AG04450 (cell line): ENCODE measurements at regions not wholly inside any gene's neighbourhood (a gene's known extent, or its start where the extent isn't known, plus 50 kb on each side); places are given as distances from the start of the nearest gene placed in this dataset. TPM values are rescaled to one million over a fixed set of nuclear protein-coding genes. Genes with fewer than 3 reads are reported as not detected.

Experiments
- CTCF ChIA-PET: fragments of 300-600, 350-600 bp; formaldehyde crosslinking; extraction: SDS; loops from one replicate; lab custom pipeline; 2022; ENCODE audit warnings: antibody characterized with exemption, inconsistent platforms; lab: Charles Lee
- POLR2A ChIA-PET: fragments of 350-600 bp; formaldehyde crosslinking; extraction: SDS; loops from one replicate; lab custom pipeline; 2021; ENCODE audit warnings: antibody characterized with exemption, inconsistent platforms; lab: Yijun Ruan, JAX
- DNase-seq: peaks from one replicate; pipeline ENCODE4 v3.0.0-alpha.2; 2011; ENCODE audit warnings: low read depth, low spot score
- H3K27ac ChIP-seq: one replicate; pipeline ENCODE4 v1.5.1; 2012; ENCODE audit warnings: low read depth, low read length, control low read depth
- H3K27me3 ChIP-seq: one replicate; pipeline ENCODE4 v1.6.0; 2012; ENCODE audit warnings: low read length; ENCODE audit not compliant: control insufficient read depth, insufficient read depth
- H3K4me3 ChIP-seq: 2 replicates; pipeline ENCODE4 v1.5.1; 2011; ENCODE audit warnings: mild to moderate bottlenecking, low read depth, low read length, control low read depth
- H3K9me3 ChIP-seq: 2 replicates; pipeline ENCODE4 v1.5.1; 2012; ENCODE audit warnings: low read length; ENCODE audit not compliant: control insufficient read depth, insufficient read depth
- small RNA-seq: library from RNA; depleted of rRNA; stranded (forward); fragments of <200 nt; gene quantifications from one replicate; pipeline ENCODE3, GENCODE V24; 2012; ENCODE audit warnings: low read depth; ENCODE audit not compliant: insufficient read length
- TF ChIP-seq, protein P1 (sequence below): IDR thresholded peaks from 2 replicates; pipeline ENCODE4 v1.5.1; 2011; ENCODE audit warnings: low read depth, low read length, control low read depth, inconsistent platforms

DNA sequence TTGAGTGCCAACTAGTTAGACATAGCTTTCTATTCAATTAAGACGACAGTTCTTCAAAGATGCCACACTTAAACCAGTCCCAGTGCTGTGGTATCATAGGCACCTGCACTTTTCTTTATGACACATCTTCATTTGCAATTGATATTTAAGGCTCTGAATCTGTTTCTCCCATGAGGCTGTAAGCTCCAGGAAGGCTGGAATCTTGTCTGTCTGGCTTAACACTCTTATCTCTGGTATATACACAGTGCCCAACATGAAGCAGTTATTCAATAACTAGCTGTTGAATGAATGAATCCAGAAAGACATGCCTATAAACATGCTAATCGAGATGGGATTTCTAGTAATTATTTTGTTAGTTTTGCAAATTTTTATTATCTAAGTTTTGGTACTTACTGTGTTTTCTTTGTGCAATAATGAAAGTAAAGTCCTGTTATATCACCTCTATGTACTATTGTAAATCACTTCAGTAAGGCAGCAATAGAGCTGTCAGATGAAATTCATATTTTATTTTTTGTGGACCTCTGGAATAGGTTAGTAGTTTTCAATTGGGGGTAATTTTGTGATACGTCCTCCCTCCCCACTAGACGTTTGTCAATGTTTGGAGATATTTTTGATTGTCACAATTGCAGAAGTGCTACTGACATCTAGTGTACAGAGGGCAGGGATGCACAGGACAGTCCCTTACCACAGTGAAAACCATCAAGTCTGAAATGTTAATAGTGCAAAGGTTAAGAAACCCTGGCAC, 51.3 kb upstream of the STEAP4 start:
- ChIA-PET CTCF (no interaction called here), POLR2A (no interaction called here)
- Histone ChIP-seq H3K27me3 (no peaks in the 10 kb centered on the region), H3K9me3 (no peaks in the 10 kb centered on the region), H3K27ac (no peak overlapping the region), H3K4me3 (no peak overlapping the region)
- no peak for DNase-seq
- TF ChIP-seq, protein P1, sequence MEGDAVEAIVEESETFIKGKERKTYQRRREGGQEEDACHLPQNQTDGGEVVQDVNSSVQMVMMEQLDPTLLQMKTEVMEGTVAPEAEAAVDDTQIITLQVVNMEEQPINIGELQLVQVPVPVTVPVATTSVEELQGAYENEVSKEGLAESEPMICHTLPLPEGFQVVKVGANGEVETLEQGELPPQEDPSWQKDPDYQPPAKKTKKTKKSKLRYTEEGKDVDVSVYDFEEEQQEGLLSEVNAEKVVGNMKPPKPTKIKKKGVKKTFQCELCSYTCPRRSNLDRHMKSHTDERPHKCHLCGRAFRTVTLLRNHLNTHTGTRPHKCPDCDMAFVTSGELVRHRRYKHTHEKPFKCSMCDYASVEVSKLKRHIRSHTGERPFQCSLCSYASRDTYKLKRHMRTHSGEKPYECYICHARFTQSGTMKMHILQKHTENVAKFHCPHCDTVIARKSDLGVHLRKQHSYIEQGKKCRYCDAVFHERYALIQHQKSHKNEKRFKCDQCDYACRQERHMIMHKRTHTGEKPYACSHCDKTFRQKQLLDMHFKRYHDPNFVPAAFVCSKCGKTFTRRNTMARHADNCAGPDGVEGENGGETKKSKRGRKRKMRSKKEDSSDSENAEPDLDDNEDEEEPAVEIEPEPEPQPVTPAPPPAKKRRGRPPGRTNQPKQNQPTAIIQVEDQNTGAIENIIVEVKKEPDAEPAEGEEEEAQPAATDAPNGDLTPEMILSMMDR: no peak

DNA sequence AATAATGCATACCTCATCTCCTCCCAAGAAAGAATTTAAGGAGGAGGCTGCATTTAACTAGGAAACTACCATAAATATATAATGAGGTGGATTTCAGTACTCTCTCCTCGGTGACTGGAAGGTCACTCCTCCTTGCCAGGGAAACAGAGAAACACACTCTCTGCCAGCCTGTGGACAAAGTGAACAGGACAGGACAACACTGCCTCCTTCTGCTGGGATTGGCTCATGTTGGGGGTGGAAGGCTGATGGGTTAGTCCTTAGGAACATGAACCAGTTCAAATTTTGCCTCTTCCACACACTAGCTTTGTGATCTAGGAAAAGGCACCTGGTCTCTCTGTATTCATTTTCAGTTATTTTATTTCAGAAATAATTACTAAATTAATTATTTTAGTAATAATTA, 50.6 kb upstream of the STEAP4 start:
- no peak overlapping the region for H3K27ac ChIP-seq
- no peaks in the 10 kb centered on the region for H3K27me3 ChIP-seq
- TF ChIP-seq, protein P1: no peak
- DNase-seq: no peak
- ChIA-PET POLR2A (no interaction called here), CTCF (no interaction called here)
- no peaks in the 10 kb centered on the region for H3K9me3 ChIP-seq
- H3K4me3 ChIP-seq: no peak overlapping the region

Small RNA genes lying in the stretch of these regions (small RNA-seq; reads per million reads assigned to genes)
- gene EIF4A1P13: not detected
- gene RF00272: not detected
